K562 (cell line): ENCODE measurements at regions not wholly inside any gene's neighbourhood (a gene's known extent, or its start where the extent isn't known, plus 50 kb on each side); places are given as distances from the start of the nearest gene placed in this dataset.

Experiments
- ETS2 ChIP-seq: IDR thresholded peaks from 2 replicates; pipeline ENCODE4 v1.6.1; 2016; ENCODE audit warnings: borderline replicate concordance, missing genetic modification characterization, mild to moderate bottlenecking, moderate library complexity, missing compliant biosample characterization; ENCODE audit not compliant: poor library complexity, severe bottlenecking
- MAFK ChIP-seq: IDR thresholded peaks from 2 replicates; pipeline ENCODE4 v1.6.1; 2011; ENCODE audit warnings: low read length, improper control_type of control experiment
- MTA3 ChIP-seq: fragments of 450-650 bp; formaldehyde crosslinking; IDR thresholded peaks from 2 replicates; pipeline ENCODE4 v1.6.1; 2017; ENCODE audit warnings: mild to moderate bottlenecking, borderline replicate concordance
- ZC3H11A ChIP-seq: IDR thresholded peaks from 2 replicates; pipeline ENCODE4 v1.6.1; 2012; ENCODE audit warnings: low read depth, low read length, improper control_type of control experiment
- ZNF274 ChIP-seq: IDR thresholded peaks from 2 replicates; pipeline ENCODE4 v1.6.1; 2011; ENCODE audit warnings: low read depth, mild to moderate bottlenecking, low read length, moderate library complexity, borderline replicate concordance
- ZNF384 ChIP-seq: IDR thresholded peaks from 2 replicates; pipeline ENCODE4 v1.6.1; 2012; ENCODE audit warnings: low read depth, low read length, improper control_type of control experiment
- TF ChIP-seq, protein P1 (sequence below), 2 experiments: fragments of 450-650 bp; IDR thresholded peaks; 2 replicates each; pipeline ENCODE4 v1.6.1; 2018; ENCODE audit warnings: mild to moderate bottlenecking in 2 of 2, low read depth in 1 of 2; ENCODE audit not compliant: partially characterized antibody in 2 of 2

- TF ChIP-seq ZC3H11A, result no peak
- TF ChIP-seq ETS2 (tag), result no peak
- TF ChIP-seq, protein P1, sequence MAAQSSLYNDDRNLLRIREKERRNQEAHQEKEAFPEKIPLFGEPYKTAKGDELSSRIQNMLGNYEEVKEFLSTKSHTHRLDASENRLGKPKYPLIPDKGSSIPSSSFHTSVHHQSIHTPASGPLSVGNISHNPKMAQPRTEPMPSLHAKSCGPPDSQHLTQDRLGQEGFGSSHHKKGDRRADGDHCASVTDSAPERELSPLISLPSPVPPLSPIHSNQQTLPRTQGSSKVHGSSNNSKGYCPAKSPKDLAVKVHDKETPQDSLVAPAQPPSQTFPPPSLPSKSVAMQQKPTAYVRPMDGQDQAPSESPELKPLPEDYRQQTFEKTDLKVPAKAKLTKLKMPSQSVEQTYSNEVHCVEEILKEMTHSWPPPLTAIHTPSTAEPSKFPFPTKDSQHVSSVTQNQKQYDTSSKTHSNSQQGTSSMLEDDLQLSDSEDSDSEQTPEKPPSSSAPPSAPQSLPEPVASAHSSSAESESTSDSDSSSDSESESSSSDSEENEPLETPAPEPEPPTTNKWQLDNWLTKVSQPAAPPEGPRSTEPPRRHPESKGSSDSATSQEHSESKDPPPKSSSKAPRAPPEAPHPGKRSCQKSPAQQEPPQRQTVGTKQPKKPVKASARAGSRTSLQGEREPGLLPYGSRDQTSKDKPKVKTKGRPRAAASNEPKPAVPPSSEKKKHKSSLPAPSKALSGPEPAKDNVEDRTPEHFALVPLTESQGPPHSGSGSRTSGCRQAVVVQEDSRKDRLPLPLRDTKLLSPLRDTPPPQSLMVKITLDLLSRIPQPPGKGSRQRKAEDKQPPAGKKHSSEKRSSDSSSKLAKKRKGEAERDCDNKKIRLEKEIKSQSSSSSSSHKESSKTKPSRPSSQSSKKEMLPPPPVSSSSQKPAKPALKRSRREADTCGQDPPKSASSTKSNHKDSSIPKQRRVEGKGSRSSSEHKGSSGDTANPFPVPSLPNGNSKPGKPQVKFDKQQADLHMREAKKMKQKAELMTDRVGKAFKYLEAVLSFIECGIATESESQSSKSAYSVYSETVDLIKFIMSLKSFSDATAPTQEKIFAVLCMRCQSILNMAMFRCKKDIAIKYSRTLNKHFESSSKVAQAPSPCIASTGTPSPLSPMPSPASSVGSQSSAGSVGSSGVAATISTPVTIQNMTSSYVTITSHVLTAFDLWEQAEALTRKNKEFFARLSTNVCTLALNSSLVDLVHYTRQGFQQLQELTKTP (IDR thresholded peaks at IDR 0.05; ENCODE audit: low read depth in 1 of 2, partially characterized antibody in 2 of 2), result no peak
- no peak for TF ChIP-seq ZNF384
- no peak for TF ChIP-seq MAFK
- TF ChIP-seq ZNF274, result no peak
- no peak for TF ChIP-seq MTA3
Observed at GRCh38 chrX:120773801-120774200, 101.9 kb downstream of the CT47B1 start.
